ENCODE measurements at regions not wholly inside any gene's neighbourhood (a gene's known extent, or its start where the extent isn't known, plus 50 kb on each side); places are given as distances from the start of the nearest gene placed in this dataset.

GRCh38 chr2:167697948-167698347 lies 549.4 kb downstream of the STK39 start:
- no peaks in the 10 kb centered on the region for H4K20me1 ChIP-seq (ENCODE audit: insufficient read depth, low read length)
- H3K4me3 ChIP-seq (ENCODE audit: low read length): no peak overlapping the region
- H3K9me3 ChIP-seq (replicated peaks; ENCODE audit: insufficient read depth, low read length): no peaks in the 10 kb centered on the region
- no peaks in the 10 kb centered on the region for H3F3A ChIP-seq (ENCODE audit: insufficient read depth, low read length)
- no peaks in the 10 kb centered on the region for H3K27me3 ChIP-seq (replicated peaks; ENCODE audit: insufficient read depth, low read length)
- H3K27ac ChIP-seq (ENCODE audit: low read length): no peak overlapping the region
- no peak overlapping the region for H2AFZ ChIP-seq (ENCODE audit: low read length)
- TF ChIP-seq EZH2 (optimal IDR thresholded peaks at IDR 0.05; ENCODE audit: low read depth, low read length) (no peak), CTCF (IDR thresholded peaks at IDR 0.05; ENCODE audit: low read length) (no peak), EZH2phosphoT487 (IDR thresholded peaks at IDR 0.05; ENCODE audit: low read length) (no peak)
- no peaks in the 10 kb centered on the region for H3K36me3 ChIP-seq (replicated peaks; ENCODE audit: insufficient read depth, low read length)
- no peaks in the 10 kb centered on the region for H3K4me1 ChIP-seq (ENCODE audit: low read length)
- H3K9me2 ChIP-seq (replicated peaks; ENCODE audit: insufficient read depth, low read length): no peaks in the 10 kb centered on the region
- no peaks in the 10 kb centered on the region for H3K79me2 ChIP-seq (ENCODE audit: low read length)
- no peak overlapping the region for H3K4me2 ChIP-seq (ENCODE audit: low read depth, low read length)
- no peak for DNase-seq
- no peak overlapping the region for H3K9ac ChIP-seq (ENCODE audit: low read length)

GRCh38 chr2:167697194-167697593 lies 550.2 kb downstream of the STK39 start:
- Histone ChIP-seq H3K4me2 (ENCODE audit: low read depth, low read length) (no peak overlapping the region), H3F3A (ENCODE audit: insufficient read depth, low read length) (no peaks in the 10 kb centered on the region)

GRCh38 chr2:167692936-167693335 lies 554.5 kb downstream of the STK39 start:
- no peak overlapping the region for H3K9ac ChIP-seq (ENCODE audit: low read length)
- no peaks in the 10 kb centered on the region for H3K9me2 ChIP-seq (replicated peaks; ENCODE audit: insufficient read depth, low read length)
- no peaks in the 10 kb centered on the region for H3K4me1 ChIP-seq (ENCODE audit: low read length)
- H3K27me3 ChIP-seq (replicated peaks; ENCODE audit: insufficient read depth, low read length): no peaks in the 10 kb centered on the region
- H3K9me3 ChIP-seq (replicated peaks; ENCODE audit: insufficient read depth, low read length): no peaks in the 10 kb centered on the region
- H3K79me2 ChIP-seq (ENCODE audit: low read length): no peaks in the 10 kb centered on the region
- TF ChIP-seq EZH2phosphoT487 (IDR thresholded peaks at IDR 0.05; ENCODE audit: low read length) (no peak), EZH2 (optimal IDR thresholded peaks at IDR 0.05; ENCODE audit: low read depth, low read length) (no peak), CTCF (IDR thresholded peaks at IDR 0.05; ENCODE audit: low read length) (no peak)
- H3F3A ChIP-seq (ENCODE audit: insufficient read depth, low read length): no peaks in the 10 kb centered on the region
- H3K4me2 ChIP-seq (ENCODE audit: low read depth, low read length): no peak overlapping the region
- H4K20me1 ChIP-seq (ENCODE audit: insufficient read depth, low read length): no peaks in the 10 kb centered on the region
- no peak overlapping the region for H3K27ac ChIP-seq (ENCODE audit: low read length)
- no peak for DNase-seq
- H2AFZ ChIP-seq (ENCODE audit: low read length): no peak overlapping the region
- no peaks in the 10 kb centered on the region for H3K36me3 ChIP-seq (replicated peaks; ENCODE audit: insufficient read depth, low read length)
- H3K4me3 ChIP-seq (ENCODE audit: low read length): no peak overlapping the region

More at GRCh38 chr2:167697194-167697593, 550.2 kb downstream of the STK39 start:
- DNase-seq: no peak
- Histone ChIP-seq H3K9ac (ENCODE audit: low read length) (no peak overlapping the region), H3K27ac (ENCODE audit: low read length) (no peak overlapping the region), H3K4me1 (ENCODE audit: low read length) (no peaks in the 10 kb centered on the region), H3K36me3 (replicated peaks; ENCODE audit: insufficient read depth, low read length) (no peaks in the 10 kb centered on the region), H2AFZ (ENCODE audit: low read length) (no peak overlapping the region), H3K9me2 (replicated peaks; ENCODE audit: insufficient read depth, low read length) (no peaks in the 10 kb centered on the region), H4K20me1 (ENCODE audit: insufficient read depth, low read length) (no peaks in the 10 kb centered on the region), H3K79me2 (ENCODE audit: low read length) (no peaks in the 10 kb centered on the region), H3K4me3 (ENCODE audit: low read length) (no peak overlapping the region), H3K27me3 (replicated peaks; ENCODE audit: insufficient read depth, low read length) (no peaks in the 10 kb centered on the region), H3K9me3 (replicated peaks; ENCODE audit: insufficient read depth, low read length) (no peaks in the 10 kb centered on the region)
- no peak for TF ChIP-seq EZH2phosphoT487 (IDR thresholded peaks at IDR 0.05; ENCODE audit: low read length)
- no peak for TF ChIP-seq EZH2 (optimal IDR thresholded peaks at IDR 0.05; ENCODE audit: low read depth, low read length)
- TF ChIP-seq CTCF (IDR thresholded peaks at IDR 0.05; ENCODE audit: low read length): no peak

All from MM.1S (cell line).